ENCODE measurements at regions not wholly inside any gene's neighbourhood (a gene's known extent, or its start where the extent isn't known, plus 50 kb on each side); places are given as distances from the start of the nearest gene placed in this dataset.

DNA sequence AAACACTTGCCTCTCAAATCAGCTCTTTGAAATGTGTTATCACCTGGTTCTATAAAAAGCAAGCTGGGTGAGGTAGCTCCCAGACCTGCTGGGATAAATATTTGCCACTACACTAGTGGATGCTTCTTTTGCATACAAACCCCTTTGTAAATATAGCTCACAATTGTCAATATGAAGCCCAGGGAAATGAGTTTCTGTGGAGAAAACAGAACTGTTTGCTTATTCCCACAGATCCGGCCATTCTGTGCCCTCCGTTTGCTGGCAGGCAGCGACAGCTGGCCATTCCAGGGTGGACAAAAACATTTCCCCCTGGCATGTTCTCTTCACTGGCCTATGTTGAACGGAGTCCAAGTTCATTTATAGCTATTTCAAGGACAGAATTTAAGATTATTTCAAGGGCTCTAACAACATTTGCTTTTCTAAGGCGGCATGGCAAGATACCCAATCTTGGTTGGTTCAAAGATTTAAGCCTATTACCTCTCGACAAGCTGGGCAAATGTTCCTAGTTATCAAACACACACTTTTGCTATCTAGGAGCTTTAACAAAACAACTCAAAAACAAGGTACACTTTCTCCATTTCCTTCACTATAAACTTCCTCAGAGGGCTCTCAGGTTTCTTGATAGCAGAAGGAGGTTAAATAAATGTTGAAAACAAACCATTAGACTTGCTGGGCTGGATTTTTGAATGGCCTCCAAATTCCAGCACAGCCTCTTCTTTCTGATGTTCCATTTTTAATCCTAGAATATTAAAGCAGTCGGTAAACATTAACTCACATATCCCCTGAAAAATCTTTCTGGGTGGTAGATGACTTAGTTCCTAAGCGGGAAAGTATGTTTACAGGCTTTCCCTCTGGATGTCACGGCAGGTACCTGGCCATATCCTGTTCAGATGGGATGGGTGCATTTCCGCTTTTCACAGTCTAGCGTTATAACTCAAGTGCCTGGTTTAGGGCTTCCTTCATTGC lies 332.3 kb downstream of the PLK2 start (continued):
- TF ChIP-seq ZNF274 (IDR thresholded peaks at IDR 0.05; ENCODE audit: borderline replicate concordance, extremely low read depth, low read length): no peak
- no peak for TF ChIP-seq CBX5 (IDR thresholded peaks at IDR 0.05; ENCODE audit: low read depth, low read length)
- TF ChIP-seq, protein P1, sequence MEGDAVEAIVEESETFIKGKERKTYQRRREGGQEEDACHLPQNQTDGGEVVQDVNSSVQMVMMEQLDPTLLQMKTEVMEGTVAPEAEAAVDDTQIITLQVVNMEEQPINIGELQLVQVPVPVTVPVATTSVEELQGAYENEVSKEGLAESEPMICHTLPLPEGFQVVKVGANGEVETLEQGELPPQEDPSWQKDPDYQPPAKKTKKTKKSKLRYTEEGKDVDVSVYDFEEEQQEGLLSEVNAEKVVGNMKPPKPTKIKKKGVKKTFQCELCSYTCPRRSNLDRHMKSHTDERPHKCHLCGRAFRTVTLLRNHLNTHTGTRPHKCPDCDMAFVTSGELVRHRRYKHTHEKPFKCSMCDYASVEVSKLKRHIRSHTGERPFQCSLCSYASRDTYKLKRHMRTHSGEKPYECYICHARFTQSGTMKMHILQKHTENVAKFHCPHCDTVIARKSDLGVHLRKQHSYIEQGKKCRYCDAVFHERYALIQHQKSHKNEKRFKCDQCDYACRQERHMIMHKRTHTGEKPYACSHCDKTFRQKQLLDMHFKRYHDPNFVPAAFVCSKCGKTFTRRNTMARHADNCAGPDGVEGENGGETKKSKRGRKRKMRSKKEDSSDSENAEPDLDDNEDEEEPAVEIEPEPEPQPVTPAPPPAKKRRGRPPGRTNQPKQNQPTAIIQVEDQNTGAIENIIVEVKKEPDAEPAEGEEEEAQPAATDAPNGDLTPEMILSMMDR (IDR thresholded peaks at IDR 0.05; ENCODE audit: control extremely low read depth in 1 of 3, insufficient read depth in 1 of 3, low read depth in 1 of 3, low read length in 3 of 3): no peak
- TF ChIP-seq GTF2F1 (IDR thresholded peaks at IDR 0.05; ENCODE audit: borderline replicate concordance, low read depth, low read length): no peak

Data from H1 (cell line).